ENCODE measurements at regions not wholly inside any gene's neighbourhood (a gene's known extent, or its start where the extent isn't known, plus 50 kb on each side); places are given as distances from the start of the nearest gene placed in this dataset.

DNA sequence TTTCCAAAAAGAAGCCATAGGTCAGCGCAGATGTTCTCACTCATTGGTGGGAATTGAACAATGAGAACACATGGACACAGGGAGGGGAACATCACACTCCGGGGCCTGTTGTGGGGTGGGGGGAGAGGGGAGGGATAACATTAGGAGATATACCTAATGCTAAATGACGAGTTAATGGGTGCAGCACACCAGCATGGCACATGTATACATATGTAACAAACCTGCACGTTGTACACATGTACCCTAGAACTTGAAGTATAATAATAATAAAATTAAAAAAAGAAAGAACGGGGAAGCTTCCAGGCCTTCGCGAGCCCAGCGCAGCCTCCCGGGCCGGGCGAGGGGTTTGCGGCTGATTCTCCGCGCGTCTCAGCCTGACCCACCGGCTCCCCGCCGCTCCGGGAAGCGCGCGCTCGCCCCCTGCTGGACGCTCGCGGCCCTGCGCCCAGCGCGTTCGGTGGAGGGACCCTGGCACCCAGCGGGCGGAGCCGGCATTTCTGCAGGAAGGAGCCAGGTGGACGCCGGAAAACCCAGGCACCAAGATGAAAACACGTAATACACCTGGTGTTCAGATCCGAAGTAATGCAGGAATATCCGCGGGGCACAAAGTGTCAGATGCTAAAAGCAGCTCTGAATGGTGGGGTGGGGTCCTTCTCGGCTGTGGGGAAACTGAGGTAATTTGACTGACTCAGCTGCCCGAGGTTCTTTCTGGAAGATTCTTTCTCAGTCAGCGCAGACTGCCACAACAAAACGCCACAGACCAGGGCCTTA is 67.1 kb upstream of the PPP1R26 start:
- DNase-seq: peak; percentile 63

DNA sequence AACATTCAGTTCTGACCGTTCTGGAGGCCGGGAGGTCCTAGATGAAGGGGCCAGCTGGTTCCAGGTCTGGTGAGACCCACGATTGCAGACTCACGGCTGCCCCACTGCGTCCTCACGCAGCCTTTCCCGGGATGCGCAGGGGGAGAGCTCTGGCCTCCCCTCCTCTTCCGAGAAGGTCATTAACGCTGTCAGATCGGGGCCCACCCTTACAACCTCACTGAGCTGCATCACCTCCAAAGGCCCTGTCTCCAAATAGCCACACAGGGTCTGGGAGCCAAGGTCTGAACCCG is 66.6 kb upstream of the PPP1R26 start:
- DNase-seq: no peak

DNA sequence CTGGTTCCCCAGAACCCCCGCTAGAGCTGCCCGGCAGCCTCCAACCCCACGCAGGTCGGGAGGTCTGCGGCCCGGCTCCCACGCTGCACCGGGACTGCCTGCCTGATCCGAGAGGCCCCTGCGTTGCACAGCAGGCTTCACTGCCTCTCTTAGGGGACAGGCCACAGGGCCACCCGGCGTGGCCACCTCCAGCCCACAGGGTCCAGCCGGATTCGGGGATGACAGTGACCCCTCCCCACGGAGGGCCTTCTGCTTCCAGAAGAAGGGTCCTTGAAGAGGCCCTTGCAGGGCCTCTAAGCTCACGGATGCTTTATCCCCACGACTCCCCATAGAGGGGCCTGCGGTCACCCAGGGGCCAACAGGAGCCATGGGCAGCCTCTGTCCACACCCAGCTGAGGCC is 66.1 kb upstream of the PPP1R26 start:
- DNase-seq: no peak

DNA sequence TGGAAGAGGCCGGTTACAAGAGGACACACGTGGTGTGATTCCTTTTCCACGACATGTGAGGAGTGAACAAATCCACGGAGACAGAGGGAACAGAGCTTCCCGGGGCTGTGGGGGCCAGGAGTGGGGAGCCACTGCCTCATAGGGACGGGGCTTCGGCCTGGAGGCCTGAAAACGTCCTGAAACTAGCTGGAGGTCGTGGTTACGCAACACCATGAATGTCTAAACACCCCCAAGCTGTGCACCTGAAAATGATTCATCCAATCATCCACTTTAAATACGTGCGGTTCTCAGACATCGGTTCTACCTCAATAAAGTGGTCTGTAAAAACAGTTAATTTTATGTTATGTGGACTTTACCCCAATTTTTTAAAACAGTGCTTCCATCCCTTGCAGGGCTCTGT is 65.3 kb upstream of the PPP1R26 start:
- no peak for DNase-seq

DNA sequence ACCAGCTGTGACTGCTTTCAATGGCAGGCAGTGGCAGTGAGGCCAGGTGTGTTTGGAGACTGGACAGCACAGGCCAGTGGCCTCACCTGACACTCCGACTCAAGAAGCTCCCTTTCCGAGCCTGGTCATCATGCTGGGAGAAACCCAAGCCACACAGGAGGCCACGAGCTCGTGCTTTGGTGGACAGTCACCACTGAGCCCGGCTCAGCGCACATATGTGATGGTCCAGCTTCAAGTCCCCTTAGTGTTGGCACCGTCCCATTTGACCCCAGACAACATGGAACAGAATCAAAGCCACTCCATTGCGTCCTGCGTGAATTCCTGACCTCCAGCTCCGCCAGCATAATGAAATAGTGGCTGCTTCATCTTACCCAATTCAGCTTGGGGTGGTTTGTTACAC is 64.0 kb upstream of the PPP1R26 start:
- DNase-seq: no peak

DNA sequence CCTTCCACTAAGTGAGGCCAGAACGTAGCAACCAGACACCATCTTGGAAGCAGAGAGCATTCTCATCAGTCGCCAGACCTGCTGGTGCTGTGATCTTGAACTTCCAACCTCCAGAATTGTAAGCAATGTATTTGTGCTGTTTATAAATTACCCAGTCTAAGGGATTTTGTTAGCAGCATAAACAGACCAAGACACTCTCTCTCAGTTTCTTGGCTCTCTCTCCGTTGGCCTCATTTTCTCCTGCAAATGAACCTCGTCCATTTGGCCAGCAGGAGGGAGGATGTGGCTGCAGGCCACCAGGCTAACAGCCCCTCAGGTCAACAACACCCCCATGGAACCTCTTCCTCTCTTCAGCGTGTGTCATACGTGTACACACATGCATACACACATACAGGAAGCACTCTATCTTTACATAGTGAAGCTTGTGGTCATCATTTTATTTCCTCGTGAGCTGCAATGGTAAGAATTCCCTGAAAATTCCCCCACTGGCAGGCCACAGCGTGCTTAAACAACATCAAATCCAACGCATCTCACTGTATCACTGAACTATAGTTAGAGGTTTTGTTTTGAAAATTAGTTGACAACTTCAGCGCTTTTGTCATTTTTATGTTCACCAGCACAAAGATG is 62.8 kb upstream of the PPP1R26 start:
- DNase-seq: no peak

DNA sequence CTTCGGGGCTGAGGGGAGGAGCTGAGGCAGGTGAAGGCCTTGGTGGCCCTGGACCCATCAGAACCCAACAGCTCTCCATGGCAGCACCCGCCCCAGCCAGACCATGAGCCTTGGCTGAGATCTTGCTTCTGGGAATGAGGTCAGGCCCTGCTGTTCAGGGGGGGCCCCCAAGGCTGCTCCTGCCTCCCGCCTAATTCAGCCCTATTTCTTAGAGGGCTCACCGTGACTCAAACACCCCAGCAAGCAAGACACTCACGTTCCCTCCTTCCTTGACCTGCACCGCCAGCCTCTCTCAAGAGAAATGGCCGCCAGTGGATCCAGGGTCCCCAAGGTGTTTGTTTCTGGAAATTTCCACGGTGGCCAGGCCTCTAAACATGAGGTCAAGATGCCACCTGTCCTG is 61.4 kb upstream of the PPP1R26 start:
- no peak for DNase-seq

DNA sequence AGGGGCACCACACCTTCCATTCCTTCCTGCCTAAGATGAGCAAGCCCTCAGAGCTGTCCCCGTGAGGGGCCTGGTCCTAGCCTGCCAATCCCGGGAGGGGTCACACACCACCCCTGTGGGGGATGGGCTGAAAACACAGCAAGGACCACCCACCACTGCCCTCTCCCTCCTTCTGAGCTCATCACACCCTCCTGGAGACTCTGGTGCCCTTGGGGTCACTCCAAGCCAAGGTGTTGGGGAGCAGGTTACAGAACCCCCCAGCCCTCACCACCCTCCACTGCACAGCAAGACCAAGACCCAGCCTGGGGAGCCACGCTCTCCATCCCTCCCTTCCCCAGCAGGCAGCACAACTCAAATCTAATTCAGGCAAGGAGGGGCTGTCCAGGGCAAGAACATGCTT is 60.5 kb upstream of the PPP1R26 start:
- no peak for DNase-seq

DNA sequence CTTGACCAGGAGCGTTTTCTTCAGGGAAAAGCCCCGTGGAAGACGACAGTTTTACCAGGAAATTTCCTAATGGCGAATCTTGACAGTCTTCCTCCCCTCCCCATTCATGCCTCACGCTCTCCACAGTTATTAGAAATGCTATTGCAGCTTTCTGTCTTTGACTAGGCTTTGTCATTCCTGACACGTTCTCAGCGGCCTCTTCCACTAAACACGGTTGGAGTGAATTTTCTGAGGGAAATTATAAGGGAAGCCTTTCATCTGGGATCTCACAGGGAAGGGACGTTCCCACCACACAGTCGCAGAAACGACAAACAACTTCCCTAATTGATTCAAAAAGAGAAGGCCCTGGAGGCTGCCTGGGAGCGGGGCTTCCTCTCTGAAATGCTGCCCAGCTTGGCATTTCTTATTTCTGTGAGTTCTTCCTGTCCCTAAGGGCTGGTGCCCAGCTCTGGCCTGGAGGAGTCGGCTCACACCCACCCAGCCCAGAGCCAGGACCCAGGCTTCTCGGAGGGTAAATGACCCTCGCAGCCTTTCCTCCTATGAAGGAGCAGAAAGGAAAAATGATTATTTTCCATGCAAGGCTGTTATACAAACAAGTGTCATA is 57.1 kb upstream of the PPP1R26 start:
- no peak for DNase-seq

DNA sequence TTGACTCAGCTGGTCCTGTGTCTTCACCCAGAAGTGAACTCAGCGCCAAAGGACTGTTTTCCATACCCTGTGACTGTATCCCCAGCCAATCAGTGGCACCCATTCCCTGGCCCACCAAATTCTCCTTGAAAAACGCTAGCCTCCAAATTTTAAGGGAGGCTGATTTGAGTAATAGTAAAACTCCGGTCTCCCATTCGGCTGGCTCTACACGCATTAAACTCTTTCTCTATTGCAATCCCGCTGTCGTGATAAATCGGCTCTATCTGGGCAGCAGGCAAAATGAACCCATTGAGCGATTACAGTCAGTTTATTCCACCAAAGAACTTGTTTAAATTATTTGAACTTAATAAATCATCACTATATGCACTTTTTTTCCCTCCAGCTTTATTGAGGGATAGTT is 55.9 kb upstream of the PPP1R26 start:
- no peak for DNase-seq
